ENCODE measurements at regions not wholly inside any gene's neighbourhood (a gene's known extent, or its start where the extent isn't known, plus 50 kb on each side); places are given as distances from the start of the nearest gene placed in this dataset.

DNA sequence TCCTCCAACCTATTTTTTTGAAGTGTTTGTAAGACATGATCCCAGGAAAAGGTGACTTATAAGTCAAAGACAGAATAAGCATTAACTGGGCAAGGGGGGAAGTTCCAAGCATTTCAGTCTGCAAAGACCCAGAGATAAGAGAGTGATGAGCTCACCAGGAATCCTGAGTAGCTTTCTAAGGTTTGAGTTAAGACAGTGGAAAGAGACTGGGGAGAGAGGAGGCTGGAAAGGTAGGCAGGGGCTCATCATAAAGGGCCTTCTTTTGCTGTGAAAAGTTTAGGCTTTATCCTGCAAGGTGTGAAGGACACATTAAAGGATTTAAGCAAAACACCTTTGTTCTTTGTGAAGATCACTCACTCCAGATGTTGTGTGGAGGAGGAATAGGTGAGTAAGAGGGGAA is 438.8 kb downstream of the CHL1 start:
- TF ChIP-seq EZH2 (IDR thresholded peaks at IDR 0.05; ENCODE audit: low read depth, unreplicated experiment) (no peak), CREB1 (CRISPR knock-in tag; IDR thresholded peaks at IDR 0.05; ENCODE audit: low read depth) (no peak), POLR2AphosphoS5 (IDR thresholded peaks at IDR 0.05; ENCODE audit: low read depth) (no peak), JUNB (IDR thresholded peaks at IDR 0.05; ENCODE audit: unreplicated experiment) (no peak), STAT1 (IDR thresholded peaks at IDR 0.05; ENCODE audit: unreplicated experiment) (no peak), REST (IDR thresholded peaks at IDR 0.05; ENCODE audit: unreplicated experiment) (no peak), EZH2phosphoT487 (IDR thresholded peaks at IDR 0.05; ENCODE audit: unreplicated experiment) (no peak), ETS1 (IDR thresholded peaks at IDR 0.05) (no peak), ZNF331 (CRISPR knock-in tag; IDR thresholded peaks at IDR 0.05; ENCODE audit: low read depth) (no peak)
- TF ChIP-seq, protein P1, sequence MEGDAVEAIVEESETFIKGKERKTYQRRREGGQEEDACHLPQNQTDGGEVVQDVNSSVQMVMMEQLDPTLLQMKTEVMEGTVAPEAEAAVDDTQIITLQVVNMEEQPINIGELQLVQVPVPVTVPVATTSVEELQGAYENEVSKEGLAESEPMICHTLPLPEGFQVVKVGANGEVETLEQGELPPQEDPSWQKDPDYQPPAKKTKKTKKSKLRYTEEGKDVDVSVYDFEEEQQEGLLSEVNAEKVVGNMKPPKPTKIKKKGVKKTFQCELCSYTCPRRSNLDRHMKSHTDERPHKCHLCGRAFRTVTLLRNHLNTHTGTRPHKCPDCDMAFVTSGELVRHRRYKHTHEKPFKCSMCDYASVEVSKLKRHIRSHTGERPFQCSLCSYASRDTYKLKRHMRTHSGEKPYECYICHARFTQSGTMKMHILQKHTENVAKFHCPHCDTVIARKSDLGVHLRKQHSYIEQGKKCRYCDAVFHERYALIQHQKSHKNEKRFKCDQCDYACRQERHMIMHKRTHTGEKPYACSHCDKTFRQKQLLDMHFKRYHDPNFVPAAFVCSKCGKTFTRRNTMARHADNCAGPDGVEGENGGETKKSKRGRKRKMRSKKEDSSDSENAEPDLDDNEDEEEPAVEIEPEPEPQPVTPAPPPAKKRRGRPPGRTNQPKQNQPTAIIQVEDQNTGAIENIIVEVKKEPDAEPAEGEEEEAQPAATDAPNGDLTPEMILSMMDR (conservative IDR thresholded peaks at IDR 0.05; ENCODE audit: low read depth in 2 of 2), result no peak

Data from GM23338 (cell line).